H9 (cell line): ENCODE measurements at regions not wholly inside any gene's neighbourhood (a gene's known extent, or its start where the extent isn't known, plus 50 kb on each side); places are given as distances from the start of the nearest gene placed in this dataset.

Experiments
- DNase-seq: peaks from one replicate; pipeline ENCODE4 v3.0.0-alpha.2; 2017
- H2AFZ ChIP-seq: one replicate; pipeline ENCODE4 v1.6.1; 2013; ENCODE audit warnings: mild to moderate bottlenecking, low read length, control low read depth, moderate library complexity
- H2AK5ac ChIP-seq: 2 replicates; pipeline ENCODE4 v1.6.1; 2013; ENCODE audit warnings: low read length, control low read depth, mixed read lengths; ENCODE audit not compliant: insufficient read length
- H2BK120ac ChIP-seq: one replicate; pipeline ENCODE4 v1.6.1; 2013; ENCODE audit warnings: low read depth, mild to moderate bottlenecking, low read length, control low read depth, inconsistent platforms; ENCODE audit not compliant: poor library complexity, severe bottlenecking
- H2BK12ac ChIP-seq: 2 replicates; pipeline ENCODE4 v1.6.1; 2013; ENCODE audit warnings: low read length, control low read depth, mixed read lengths, low read depth; ENCODE audit not compliant: insufficient read length
- H2BK15ac ChIP-seq: 2 replicates; pipeline ENCODE4 v1.6.1; 2013; ENCODE audit warnings: low read depth, low read length, control low read depth
- H2BK20ac ChIP-seq: one replicate; pipeline ENCODE4 v1.6.1; 2013; ENCODE audit warnings: low read depth, mild to moderate bottlenecking, low read length, control low read depth, inconsistent platforms; ENCODE audit not compliant: poor library complexity, severe bottlenecking
- H2BK5ac ChIP-seq: 2 replicates; pipeline ENCODE4 v1.6.1; 2013; ENCODE audit warnings: low read length, control low read depth, mixed read lengths; ENCODE audit not compliant: insufficient read length
- H3K14ac ChIP-seq: 2 replicates; pipeline ENCODE4 v1.6.1; 2013; ENCODE audit warnings: low read length, control low read depth; ENCODE audit not compliant: insufficient read depth
- H3K18ac ChIP-seq: 2 replicates; pipeline ENCODE4 v1.6.1; 2013; ENCODE audit warnings: low read depth, mild to moderate bottlenecking, mixed read lengths, low read length, control low read depth; ENCODE audit not compliant: insufficient read length
- H3K23ac ChIP-seq: 2 replicates; pipeline ENCODE4 v1.6.1; 2013; ENCODE audit warnings: low read length, control low read depth, mixed read lengths, low read depth; ENCODE audit not compliant: insufficient read length
- H3K23me2 ChIP-seq: 2 replicates; pipeline ENCODE4 v1.6.1; 2013; ENCODE audit warnings: low read depth, mild to moderate bottlenecking, mixed read lengths, low read length, control low read depth; ENCODE audit not compliant: insufficient read length, poor library complexity, severe bottlenecking
- H3K27ac ChIP-seq: 2 replicates; pipeline ENCODE4 v1.5.1; 2013; ENCODE audit warnings: low read length, control low read depth, mixed read lengths, low read depth; ENCODE audit not compliant: insufficient read length
- H3K27me3 ChIP-seq: 2 replicates; pipeline ENCODE4 v1.6.1; 2013; ENCODE audit warnings: low read length, control low read depth, inconsistent platforms; ENCODE audit not compliant: insufficient read depth
- H3K4ac ChIP-seq: 2 replicates; pipeline ENCODE4 v1.6.1; 2013; ENCODE audit warnings: low read depth, mild to moderate bottlenecking, control low read depth, inconsistent platforms, low read length, moderate library complexity
- H3K4me1 ChIP-seq: 2 replicates; pipeline ENCODE4 v1.6.1; 2013; ENCODE audit warnings: low read length, control low read depth, inconsistent platforms; ENCODE audit not compliant: insufficient read depth
- H3K4me2 ChIP-seq: 2 replicates; pipeline ENCODE4 v1.6.1; 2013; ENCODE audit warnings: low read length, control low read depth, mixed read lengths; ENCODE audit not compliant: insufficient read length, insufficient read depth
- H3K56ac ChIP-seq: 2 replicates; pipeline ENCODE4 v1.6.1; 2013; ENCODE audit warnings: low read depth, mild to moderate bottlenecking, mixed read lengths, low read length, control low read depth; ENCODE audit not compliant: insufficient read length
- H3K79me1 ChIP-seq: 2 replicates; pipeline ENCODE4 v1.6.1; 2013; ENCODE audit warnings: low read depth, mild to moderate bottlenecking, moderate library complexity, low read length, control low read depth, inconsistent platforms; ENCODE audit not compliant: insufficient read depth, poor library complexity, severe bottlenecking
- H3K79me2 ChIP-seq: 2 replicates; pipeline ENCODE4 v1.6.1; 2013; ENCODE audit warnings: low read length, control low read depth, inconsistent platforms; ENCODE audit not compliant: insufficient read depth
- H3K9ac ChIP-seq: 2 replicates; pipeline ENCODE4 v1.6.1; 2013; ENCODE audit warnings: low read length, control low read depth, mixed read lengths; ENCODE audit not compliant: insufficient read length; ENCODE audit errors: extremely low read depth
- H3K9me3 ChIP-seq: one replicate; pipeline ENCODE4 v1.6.1; 2013; ENCODE audit warnings: low read depth, low read length, inconsistent platforms; ENCODE audit not compliant: control insufficient read depth
- H3T11ph ChIP-seq: one replicate; pipeline ENCODE4 v1.6.1; 2013; ENCODE audit warnings: mild to moderate bottlenecking, low read length, control low read depth, inconsistent platforms
- H4K20me1 ChIP-seq: one replicate; pipeline ENCODE4 v1.6.1; 2013; ENCODE audit not compliant: control insufficient read depth, insufficient read length, insufficient read depth
- H4K5ac ChIP-seq: 2 replicates; pipeline ENCODE4 v1.6.1; 2013; ENCODE audit warnings: low read depth, mild to moderate bottlenecking, mixed read lengths, low read length, control low read depth; ENCODE audit not compliant: insufficient read length
- H4K8ac ChIP-seq: replicated peaks from 2 replicates; pipeline ENCODE4 v1.6.1; 2013; ENCODE audit warnings: low read length, control low read depth, mixed read lengths, low read depth; ENCODE audit not compliant: insufficient read length
- H4K91ac ChIP-seq: 2 replicates; pipeline ENCODE4 v1.6.1; 2013; ENCODE audit warnings: low read depth, mild to moderate bottlenecking, moderate library complexity, mixed read lengths, low read length, control low read depth; ENCODE audit not compliant: insufficient read length
- H3K27ac Mint-ChIP-seq, 3 experiments: 2 replicates in 2 of 3; 3 replicates in 1 of 3; pipeline ENCODE4 v1.8.0; 2020 to 2021; ENCODE audit warnings: mixed read lengths in 3 of 3, mild to moderate bottlenecking in 1 of 3, moderate library complexity in 1 of 3
- H3K27me3 Mint-ChIP-seq: 2 replicates; pipeline ENCODE4 v1.8.0; 2021; ENCODE audit warnings: low read depth, mild to moderate bottlenecking, moderate library complexity, mixed read lengths
- H3K36me3 Mint-ChIP-seq, 3 experiments: 2 replicates in 2 of 3; 3 replicates in 1 of 3; pipeline ENCODE4 v1.8.0; 2020 to 2021; ENCODE audit warnings: low read depth in 3 of 3, mixed read lengths in 3 of 3; ENCODE audit not compliant: insufficient read depth in 1 of 3
- H3K4me1 Mint-ChIP-seq, 2 experiments: 2 replicates each; pipeline ENCODE4 v1.8.0; 2020; ENCODE audit warnings: mixed read lengths in 2 of 2
- H3K4me3 Mint-ChIP-seq, 2 experiments: 2 replicates in 1 of 2; 3 replicates in 1 of 2; pipeline ENCODE4 v1.8.0; 2020 to 2021; ENCODE audit warnings: mild to moderate bottlenecking in 2 of 2, mixed read lengths in 2 of 2, moderate library complexity in 1 of 2
- H3K9me3 Mint-ChIP-seq, 2 experiments: 2 replicates in 1 of 2; 3 replicates in 1 of 2; pipeline ENCODE4 v1.8.0; 2020; ENCODE audit warnings: mild to moderate bottlenecking in 2 of 2, mixed read lengths in 2 of 2, moderate library complexity in 1 of 2
- WGBS: extraction: QIAGEN DNeasy Blood & Tissue Kit; methylation state at CpG from one replicate; pipeline ENCODE4 v1.1.7; 2013; ENCODE audit warnings: missing lambda C conversion rate, low lambda C conversion rate, mixed read lengths; ENCODE audit not compliant: insufficient read length; ENCODE audit errors: extremely low coverage; 5-methylcytosine and 5-hydroxymethylcytosine counted together
- TF ChIP-seq, protein P1 (sequence below): fragments of 200-600 bp; sonication (generic); conservative IDR thresholded peaks from 3 replicates; pipeline ENCODE4 v1.8.0; 2021; ENCODE audit warnings: antibody characterized with exemption, mild to moderate bottlenecking

DNA sequence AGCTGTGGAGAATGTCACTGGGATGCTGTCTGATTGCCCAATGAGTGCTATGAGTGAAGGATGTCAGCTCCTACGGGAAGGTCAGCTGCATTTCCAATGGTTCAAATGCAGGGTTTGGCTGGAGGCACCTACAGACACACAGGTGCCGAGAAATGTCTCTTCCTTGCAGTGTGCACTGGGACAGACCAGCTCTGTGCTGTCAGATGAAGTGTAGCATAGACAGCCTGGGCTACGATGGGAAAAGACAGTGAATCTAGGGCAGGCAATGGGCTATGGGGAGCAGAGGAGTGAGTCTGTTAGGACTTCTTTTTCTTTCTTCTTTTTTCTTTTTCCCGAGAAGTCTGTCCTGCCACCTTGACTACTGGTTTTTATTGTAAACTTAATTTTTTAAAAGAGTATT is 223.1 kb upstream of the EOMES start:
- Histone ChIP-seq H3K79me1 (no peaks in the 10 kb centered on the region), H2BK120ac (no peak overlapping the region), H3K79me2 (no peaks in the 10 kb centered on the region), H4K20me1 (no peaks in the 10 kb centered on the region), H3K9me3 (no peaks in the 10 kb centered on the region), H3K4me2 (no peak overlapping the region), H3K27ac (no peak overlapping the region), H3K23me2 (no peaks in the 10 kb centered on the region), H3K56ac (no peak overlapping the region), H2BK15ac (no peak overlapping the region), H4K8ac (no peak overlapping the region), H2AFZ (no peak overlapping the region), H3K9ac (no peak overlapping the region), H4K91ac (no peak overlapping the region), H2BK20ac (no peak overlapping the region), H4K5ac (no peak overlapping the region), H3K27me3 (no peaks in the 10 kb centered on the region), H3K4ac (no peak overlapping the region), H3T11ph (no peak overlapping the region), H3K23ac (no peak overlapping the region), H3K18ac (no peak overlapping the region), H2BK12ac (no peak overlapping the region), H2BK5ac (no peak overlapping the region), H3K4me1 (no peaks in the 10 kb centered on the region; the same call in 1 of the 2 replicates), H3K14ac (no peak overlapping the region), H2AK5ac (no peak overlapping the region)
- H3K36me3 Mint-ChIP-seq, result no peaks in the 10 kb centered on the region; a peak in 2 of 7 replicates
- DNase-seq, result no peak
- TF ChIP-seq, protein P1, sequence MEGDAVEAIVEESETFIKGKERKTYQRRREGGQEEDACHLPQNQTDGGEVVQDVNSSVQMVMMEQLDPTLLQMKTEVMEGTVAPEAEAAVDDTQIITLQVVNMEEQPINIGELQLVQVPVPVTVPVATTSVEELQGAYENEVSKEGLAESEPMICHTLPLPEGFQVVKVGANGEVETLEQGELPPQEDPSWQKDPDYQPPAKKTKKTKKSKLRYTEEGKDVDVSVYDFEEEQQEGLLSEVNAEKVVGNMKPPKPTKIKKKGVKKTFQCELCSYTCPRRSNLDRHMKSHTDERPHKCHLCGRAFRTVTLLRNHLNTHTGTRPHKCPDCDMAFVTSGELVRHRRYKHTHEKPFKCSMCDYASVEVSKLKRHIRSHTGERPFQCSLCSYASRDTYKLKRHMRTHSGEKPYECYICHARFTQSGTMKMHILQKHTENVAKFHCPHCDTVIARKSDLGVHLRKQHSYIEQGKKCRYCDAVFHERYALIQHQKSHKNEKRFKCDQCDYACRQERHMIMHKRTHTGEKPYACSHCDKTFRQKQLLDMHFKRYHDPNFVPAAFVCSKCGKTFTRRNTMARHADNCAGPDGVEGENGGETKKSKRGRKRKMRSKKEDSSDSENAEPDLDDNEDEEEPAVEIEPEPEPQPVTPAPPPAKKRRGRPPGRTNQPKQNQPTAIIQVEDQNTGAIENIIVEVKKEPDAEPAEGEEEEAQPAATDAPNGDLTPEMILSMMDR, result no peak
- no peaks in the 10 kb centered on the region for H3K27me3 Mint-ChIP-seq
- H3K27ac Mint-ChIP-seq, result peak overlapping the region in 1 of 3 experiments; percentile 29; a peak in 1 of 7 replicates
- no peak overlapping the region for H3K4me3 Mint-ChIP-seq
- no CpG with 5 or more reads among the region's 4 CpGs for WGBS
- H3K9me3 Mint-ChIP-seq, result peaks cover 0 to 2% of the 10 kb centered on the region in 2 experiments; a peak in 4 of 5 replicates
- H3K4me1 Mint-ChIP-seq, result peaks cover 5% of the 10 kb centered on the region in 2 experiments
